Uterus (tissue), 2 donors: ENCODE measurements at regions not wholly inside any gene's neighbourhood (a gene's known extent, or its start where the extent isn't known, plus 50 kb on each side); places are given as distances from the start of the nearest gene placed in this dataset.

Source experiments
- CTCF ChIP-seq, 4 experiments: fragments of 200-600 bp in 2 of 4; fragments of 450-650 bp in 2 of 4; sonication (generic) in 2 of 4; IDR thresholded peaks; one replicate each; pipeline ENCODE4 v1.5.1; 2016 to 2019; ENCODE audit warnings: antibody characterized with exemption in 4 of 4, mild to moderate bottlenecking in 2 of 4, moderate library complexity in 1 of 4
- POLR2A ChIP-seq, 2 donors: fragments of 450-650 bp; IDR thresholded peaks; one replicate each; pipeline ENCODE4 v1.6.1; 2016; ENCODE audit warnings: antibody characterized with exemption in 2 of 2, mild to moderate bottlenecking in 1 of 2, moderate library complexity in 1 of 2

DNA sequence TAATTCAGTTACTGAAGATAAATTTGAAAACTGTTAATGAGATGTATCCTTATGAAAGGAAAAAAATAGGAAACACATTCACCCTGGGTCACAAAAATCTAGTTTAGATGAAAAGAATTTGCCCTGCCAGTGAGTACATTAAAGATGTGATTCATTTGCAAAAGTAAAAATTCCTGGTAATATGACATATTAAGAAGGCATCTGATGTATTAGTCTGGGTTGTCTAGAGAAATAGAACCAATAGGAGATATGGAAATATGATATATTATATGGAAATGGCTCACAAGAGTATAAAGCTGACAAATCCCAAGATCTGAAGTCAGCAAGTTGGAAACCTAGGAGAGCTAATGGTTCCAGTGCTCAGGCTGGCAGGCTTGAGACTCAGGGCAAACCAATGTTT, 153.8 kb downstream of the MRPL39 start:
- TF ChIP-seq CTCF (IDR thresholded peaks at IDR 0.05) (no peak), POLR2A (IDR thresholded peaks at IDR 0.05) (no peak)
